HG03095 (cell line): ENCODE measurements at regions not wholly inside any gene's neighbourhood (a gene's known extent, or its start where the extent isn't known, plus 50 kb on each side); places are given as distances from the start of the nearest gene placed in this dataset.
"Not testable (repeated sequence)": the region's sequence is repeated elsewhere in the genome, so short reads cannot be mapped to it uniquely, and the experiment has no call there.

Experiments used
- ATAC-seq: cut with Tn5 transposase; IDR thresholded peaks from one replicate; pipeline ENCODE4 v1.9.1; 2021; ENCODE audit warnings: moderate library complexity; ENCODE audit not compliant: unreplicated experiment

- ATAC-seq: not testable (repeated sequence)
Observed at GRCh38 chr9:62655705-62656104, 1465.9 kb downstream of the SPATA31A7 start.

GRCh38 chr9:62662733-62663507 is 1473.1 kb downstream of the SPATA31A7 start:
- ATAC-seq: not testable (repeated sequence)

GRCh38 chr9:62663512-62663911 is 1473.7 kb downstream of the SPATA31A7 start:
- not testable (repeated sequence) for ATAC-seq

- not testable (repeated sequence) for ATAC-seq
Observed at GRCh38 chr9:62667137-62667824, 1477.4 kb downstream of the SPATA31A7 start.

GRCh38 chr9:62677016-62677415 is 1487.2 kb downstream of the SPATA31A7 start:
- ATAC-seq: not testable (repeated sequence)

GRCh38 chr9:62678336-62678735 is 1488.5 kb downstream of the SPATA31A7 start:
- not testable (repeated sequence) for ATAC-seq

GRCh38 chr9:62679020-62679419 is 1489.2 kb downstream of the SPATA31A7 start:
- peak; percentile 50 for ATAC-seq

GRCh38 chr9:62684833-62685647 is 1495.2 kb downstream of the SPATA31A7 start:
- ATAC-seq: not testable (repeated sequence)

- ATAC-seq: not testable (repeated sequence)
Observed at GRCh38 chr9:62686313-62686712, 1496.5 kb downstream of the SPATA31A7 start.

- not testable (repeated sequence) for ATAC-seq
Observed at GRCh38 chr9:62693019-62693418, 1503.2 kb downstream of the SPATA31A7 start.

GRCh38 chr9:62711317-62711716 is 1521.5 kb downstream of the SPATA31A7 start:
- ATAC-seq: not testable (repeated sequence)

GRCh38 chr9:62725580-62725979 is 1535.7 kb downstream of the SPATA31A7 start:
- ATAC-seq: not testable (repeated sequence)

GRCh38 chr9:62730229-62731000 is 1540.6 kb downstream of the SPATA31A7 start:
- peak; percentile 95 for ATAC-seq

- not testable (repeated sequence) for ATAC-seq
Observed at GRCh38 chr9:62731015-62731414, 1541.2 kb downstream of the SPATA31A7 start.

- not testable (repeated sequence) for ATAC-seq
Observed at GRCh38 chr9:62737004-62737606, 1547.3 kb downstream of the SPATA31A7 start.

- ATAC-seq: not testable (repeated sequence)
Observed at GRCh38 chr9:62737915-62738314, 1548.1 kb downstream of the SPATA31A7 start.

- not testable (repeated sequence) for ATAC-seq
Observed at GRCh38 chr9:62745774-62746529, 1556.1 kb downstream of the SPATA31A7 start.
